Mesothelial cell of epicardium (in vitro differentiated cells): ENCODE measurements at regions not wholly inside any gene's neighbourhood (a gene's known extent, or its start where the extent isn't known, plus 50 kb on each side); places are given as distances from the start of the nearest gene placed in this dataset.

Experiments
- DNase-seq, 2 experiments: peaks; one replicate each; pipeline ENCODE4 v3.0.0; 2021; ENCODE audit warnings: low spot score in 2 of 2; ENCODE audit not compliant: unreplicated experiment in 2 of 2
- H3K27ac Mint-ChIP-seq: 2 replicates; pipeline ENCODE4 v1.8.0; 2021; ENCODE audit warnings: mixed read lengths
- H3K27me3 Mint-ChIP-seq: 2 replicates; pipeline ENCODE4 v1.8.0; 2021; ENCODE audit warnings: low read depth, mixed read lengths
- H3K36me3 Mint-ChIP-seq: 2 replicates; pipeline ENCODE4 v1.8.0; 2021; ENCODE audit warnings: mixed read lengths
- H3K4me1 Mint-ChIP-seq: 2 replicates; pipeline ENCODE4 v1.8.0; 2021; ENCODE audit warnings: mixed read lengths
- H3K4me3 Mint-ChIP-seq: 2 replicates; pipeline ENCODE4 v1.8.0; 2021; ENCODE audit warnings: mild to moderate bottlenecking, moderate library complexity, mixed read lengths
- H3K9me3 Mint-ChIP-seq: 2 replicates; pipeline ENCODE4 v1.8.0; 2021; ENCODE audit warnings: mixed read lengths
- TF ChIP-seq, protein P1 (sequence below): fragments of 200-600 bp; sonication (generic); IDR thresholded peaks from one replicate; pipeline ENCODE4 v1.5.0; 2021; ENCODE audit warnings: antibody characterized with exemption; ENCODE audit not compliant: unreplicated experiment

DNA sequence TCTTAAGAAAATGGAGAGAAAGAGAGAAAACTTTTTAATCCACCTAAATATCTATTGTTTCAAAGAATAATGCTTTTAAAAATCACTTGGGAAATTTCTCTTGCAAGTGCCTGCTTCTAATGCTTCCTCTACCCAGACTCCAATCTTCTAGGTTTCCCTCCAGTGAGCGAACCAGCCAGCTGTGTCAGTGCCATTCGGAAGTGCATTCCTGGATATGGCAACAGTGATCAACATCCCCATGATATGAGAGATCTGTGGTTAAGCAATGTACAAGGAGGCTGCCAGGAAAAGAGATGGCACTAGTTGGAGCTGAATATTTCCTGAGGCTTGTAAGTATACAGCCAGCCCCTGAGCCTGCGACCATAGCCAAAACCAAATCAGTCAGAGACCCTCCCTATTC lies 53.3 kb upstream of the KCNMB2 start:
- Mint-ChIP-seq H3K36me3 (no peaks in the 10 kb centered on the region), H3K27ac (no peak overlapping the region), H3K4me1 (peaks cover 26% of the 10 kb centered on the region), H3K27me3 (peaks cover 3% of the 10 kb centered on the region), H3K4me3 (no peak overlapping the region), H3K9me3 (peaks cover 4% of the 10 kb centered on the region)
- DNase-seq: no peak
- TF ChIP-seq, protein P1, sequence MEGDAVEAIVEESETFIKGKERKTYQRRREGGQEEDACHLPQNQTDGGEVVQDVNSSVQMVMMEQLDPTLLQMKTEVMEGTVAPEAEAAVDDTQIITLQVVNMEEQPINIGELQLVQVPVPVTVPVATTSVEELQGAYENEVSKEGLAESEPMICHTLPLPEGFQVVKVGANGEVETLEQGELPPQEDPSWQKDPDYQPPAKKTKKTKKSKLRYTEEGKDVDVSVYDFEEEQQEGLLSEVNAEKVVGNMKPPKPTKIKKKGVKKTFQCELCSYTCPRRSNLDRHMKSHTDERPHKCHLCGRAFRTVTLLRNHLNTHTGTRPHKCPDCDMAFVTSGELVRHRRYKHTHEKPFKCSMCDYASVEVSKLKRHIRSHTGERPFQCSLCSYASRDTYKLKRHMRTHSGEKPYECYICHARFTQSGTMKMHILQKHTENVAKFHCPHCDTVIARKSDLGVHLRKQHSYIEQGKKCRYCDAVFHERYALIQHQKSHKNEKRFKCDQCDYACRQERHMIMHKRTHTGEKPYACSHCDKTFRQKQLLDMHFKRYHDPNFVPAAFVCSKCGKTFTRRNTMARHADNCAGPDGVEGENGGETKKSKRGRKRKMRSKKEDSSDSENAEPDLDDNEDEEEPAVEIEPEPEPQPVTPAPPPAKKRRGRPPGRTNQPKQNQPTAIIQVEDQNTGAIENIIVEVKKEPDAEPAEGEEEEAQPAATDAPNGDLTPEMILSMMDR: no peak

DNA sequence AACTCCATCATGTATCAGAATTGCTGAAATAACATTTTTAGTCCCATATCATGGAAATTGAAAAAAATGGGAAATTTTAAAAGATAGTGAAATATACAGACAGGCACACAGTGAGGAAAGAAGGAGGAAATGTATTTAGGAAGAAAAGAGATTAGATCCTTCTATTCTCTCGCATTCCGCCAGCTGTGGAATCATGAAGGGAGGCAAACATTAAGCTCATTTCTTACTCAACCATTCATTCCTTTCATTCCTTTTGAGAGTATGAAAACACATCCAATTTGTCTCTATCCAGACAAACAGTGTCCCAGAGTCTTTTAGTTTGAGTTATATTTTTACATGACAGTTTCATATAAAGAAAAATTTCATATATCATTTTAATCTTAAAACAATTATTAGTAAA lies 52.5 kb upstream of the KCNMB2 start:
- Mint-ChIP-seq H3K36me3 (no peaks in the 10 kb centered on the region), H3K27ac (no peak overlapping the region), H3K4me1 (peaks cover 23% of the 10 kb centered on the region), H3K4me3 (no peak overlapping the region), H3K27me3 (peaks cover 3% of the 10 kb centered on the region), H3K9me3 (peaks cover 4% of the 10 kb centered on the region)
- TF ChIP-seq, protein P1: no peak
- DNase-seq: no peak

DNA sequence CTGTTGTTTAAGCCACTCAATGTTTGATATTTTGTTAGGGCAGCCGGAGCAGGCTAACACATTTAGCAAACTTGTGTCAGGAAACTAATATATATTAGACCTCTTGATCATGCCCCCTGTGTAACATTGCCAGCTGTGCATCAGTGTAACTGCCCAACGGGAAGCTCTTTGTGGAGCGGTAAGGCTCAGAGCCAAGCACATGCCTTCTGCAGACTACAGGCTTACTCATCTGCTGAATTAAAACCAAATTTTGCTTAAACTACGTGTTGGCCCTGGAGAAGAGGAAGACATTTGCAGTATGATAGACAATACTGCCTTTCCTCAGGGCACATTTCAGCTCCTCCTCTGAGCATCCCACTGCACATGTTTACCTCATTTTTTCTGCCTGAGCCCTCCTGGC lies 50.5 kb upstream of the KCNMB2 start:
- DNase-seq: no peak
- H3K27ac Mint-ChIP-seq: no peak overlapping the region
- peaks cover 4% of the 10 kb centered on the region for H3K9me3 Mint-ChIP-seq
- no peaks in the 10 kb centered on the region for H3K36me3 Mint-ChIP-seq
- no peak overlapping the region for H3K4me3 Mint-ChIP-seq
- H3K27me3 Mint-ChIP-seq: peaks cover 3% of the 10 kb centered on the region
- peaks cover 18% of the 10 kb centered on the region for H3K4me1 Mint-ChIP-seq
- TF ChIP-seq, protein P1: no peak
